DOHH2 (cell line): ENCODE measurements at regions not wholly inside any gene's neighbourhood (a gene's known extent, or its start where the extent isn't known, plus 50 kb on each side); places are given as distances from the start of the nearest gene placed in this dataset.

Experiments used
- H3F3A ChIP-seq: fragments of 200-600 bp; sonication (generic), shearing (Covaris generic); 2 replicates; pipeline ENCODE4 v1.6.0; 2016; ENCODE audit warnings: antibody characterized with exemption, mild to moderate bottlenecking; ENCODE audit not compliant: control insufficient read depth, insufficient read depth
- H3K27ac ChIP-seq: fragments of 200-600 bp; sonication (generic); 2 replicates; pipeline ENCODE4 v1.5.1; 2014; ENCODE audit warnings: low read depth, mild to moderate bottlenecking, low read length, moderate library complexity
- H3K27me3 ChIP-seq: fragments of 200-600 bp; sonication (generic); 2 replicates; pipeline ENCODE4 v1.6.1; 2014; ENCODE audit warnings: mild to moderate bottlenecking, low read length, mixed read lengths; ENCODE audit not compliant: control insufficient read depth
- H3K36me3 ChIP-seq: fragments of 200-600 bp; sonication (generic); 2 replicates; pipeline ENCODE4 v1.6.1; 2014; ENCODE audit warnings: mild to moderate bottlenecking, low read length, moderate library complexity, mixed read lengths; ENCODE audit not compliant: control insufficient read depth
- H3K4me1 ChIP-seq: fragments of 200-600 bp; sonication (generic); 2 replicates; pipeline ENCODE4 v1.6.1; 2014; ENCODE audit warnings: mild to moderate bottlenecking, low read length, mixed read lengths; ENCODE audit not compliant: control insufficient read depth
- H3K4me2 ChIP-seq: fragments of 200-600 bp; sonication (generic); 2 replicates; pipeline ENCODE4 v1.6.0; 2014; ENCODE audit warnings: mild to moderate bottlenecking, low read length, moderate library complexity
- H3K4me3 ChIP-seq: fragments of 200-600 bp; sonication (generic); 2 replicates; pipeline ENCODE4 v1.5.1; 2014; ENCODE audit warnings: mild to moderate bottlenecking, low read length, mixed read lengths
- H3K79me2 ChIP-seq: fragments of 200-600 bp; sonication (generic); 2 replicates; pipeline ENCODE4 v1.6.1; 2014; ENCODE audit warnings: mild to moderate bottlenecking, low read length, mixed read lengths; ENCODE audit not compliant: control insufficient read depth
- H3K9me2 ChIP-seq: fragments of 200-600 bp; sonication (generic); replicated peaks from 2 replicates; pipeline ENCODE4 v1.6.1; 2014; ENCODE audit warnings: mild to moderate bottlenecking, low read length, mixed read lengths; ENCODE audit not compliant: control insufficient read depth
- H3K9me3 ChIP-seq: fragments of 200-600 bp; sonication (generic); 2 replicates; pipeline ENCODE4 v1.6.1; 2014; ENCODE audit warnings: antibody characterized with exemption, low read length, mixed read lengths; ENCODE audit not compliant: control insufficient read depth, insufficient read depth
- H4K20me1 ChIP-seq: fragments of 200-600 bp; sonication (generic); 2 replicates; pipeline ENCODE4 v1.6.0; 2014; ENCODE audit warnings: low read depth, mild to moderate bottlenecking, antibody characterized with exemption, low read length, moderate library complexity; ENCODE audit not compliant: control insufficient read depth, insufficient read depth
- CTCF ChIP-seq: fragments of 200-600 bp; sonication (generic); IDR thresholded peaks from one replicate; pipeline ENCODE4 v1.5.1; 2014; ENCODE audit warnings: antibody characterized with exemption, mild to moderate bottlenecking, low read depth, low read length; ENCODE audit not compliant: poor library complexity, severe bottlenecking
- EZH2phosphoT487 ChIP-seq: fragments of 200-600 bp; sonication (generic); IDR thresholded peaks from 2 replicates; pipeline ENCODE4 v1.6.1; 2017; ENCODE audit warnings: borderline replicate concordance, mild to moderate bottlenecking, antibody characterized with exemption, low read length, moderate library complexity, mixed read lengths

GRCh38 chr9:734831-735511, 106.5 kb upstream of the DMRT1 start:
- no peak overlapping the region for H3K27ac ChIP-seq

GRCh38 chr9:737400-738120, 103.9 kb upstream of the DMRT1 start:
- no peaks in the 10 kb centered on the region for H3F3A ChIP-seq
- H3K4me2 ChIP-seq = no peak overlapping the region
- H3K27me3 ChIP-seq = no peaks in the 10 kb centered on the region
- H3K79me2 ChIP-seq = no peaks in the 10 kb centered on the region
- H3K4me1 ChIP-seq = no peaks in the 10 kb centered on the region
- peaks cover 82% of the 10 kb centered on the region for H3K36me3 ChIP-seq
- no peaks in the 10 kb centered on the region for H4K20me1 ChIP-seq
- no peak overlapping the region for H3K4me3 ChIP-seq
- H3K9me3 ChIP-seq = no peaks in the 10 kb centered on the region
- H3K27ac ChIP-seq = no peak overlapping the region
- H3K9me2 ChIP-seq = no peaks in the 10 kb centered on the region
- TF ChIP-seq CTCF (no peak), EZH2phosphoT487 (no peak)

More at GRCh38 chr9:734831-735511, 106.5 kb upstream of the DMRT1 start:
- Histone ChIP-seq H3K4me3 (no peak overlapping the region), H3K79me2 (no peaks in the 10 kb centered on the region), H4K20me1 (no peaks in the 10 kb centered on the region), H3K4me2 (no peak overlapping the region), H3K4me1 (no peaks in the 10 kb centered on the region), H3K9me3 (no peaks in the 10 kb centered on the region), H3K27me3 (no peaks in the 10 kb centered on the region), H3F3A (no peaks in the 10 kb centered on the region), H3K36me3 (peaks cover 80% of the 10 kb centered on the region), H3K9me2 (no peaks in the 10 kb centered on the region)
- TF ChIP-seq CTCF = no peak
- TF ChIP-seq EZH2phosphoT487 = no peak

- H3K36me3 ChIP-seq = peaks cover 82% of the 10 kb centered on the region
- H4K20me1 ChIP-seq = no peaks in the 10 kb centered on the region
- H3F3A ChIP-seq = no peaks in the 10 kb centered on the region
- H3K9me2 ChIP-seq = no peaks in the 10 kb centered on the region
- TF ChIP-seq EZH2phosphoT487 = no peak
- TF ChIP-seq CTCF = no peak
- H3K27me3 ChIP-seq = no peaks in the 10 kb centered on the region
- H3K4me3 ChIP-seq = no peak overlapping the region
- no peaks in the 10 kb centered on the region for H3K79me2 ChIP-seq
- H3K9me3 ChIP-seq = no peaks in the 10 kb centered on the region
- H3K4me2 ChIP-seq = no peak overlapping the region
- no peaks in the 10 kb centered on the region for H3K4me1 ChIP-seq
- H3K27ac ChIP-seq = no peak overlapping the region
Measured at GRCh38 chr9:738209-738915, 103.1 kb upstream of the DMRT1 start.
